Cerebellar cortex (tissue), 1 donor: ENCODE measurements at regions not wholly inside any gene's neighbourhood (a gene's known extent, or its start where the extent isn't known, plus 50 kb on each side); places are given as distances from the start of the nearest gene placed in this dataset.
A peak's percentile ranks its signal among the peaks of the same experiment; 100 is the strongest.
"Not testable (repeated sequence)": the region's sequence is repeated elsewhere in the genome, so short reads cannot be mapped to it uniquely, and the experiment has no call there.

ENCODE experiments used
- DNase-seq: peaks from one replicate; pipeline ENCODE4 v3.0.0-alpha.2; 2015; ENCODE audit warnings: low spot score

- DNase-seq = peak; percentile 30
Measured at GRCh38 chr2:49677227-49677626, 522.9 kb upstream of the FSHR start.

GRCh38 chr2:49664827-49665226 is 510.5 kb upstream of the FSHR start:
- no peak for DNase-seq

GRCh38 chr2:49661809-49662208 is 507.5 kb upstream of the FSHR start:
- DNase-seq = no peak

GRCh38 chr2:49656853-49657252 is 502.5 kb upstream of the FSHR start:
- no peak for DNase-seq

GRCh38 chr2:49643149-49643548 is 488.8 kb upstream of the FSHR start:
- no peak for DNase-seq

GRCh38 chr2:49640630-49641029 is 486.3 kb upstream of the FSHR start:
- DNase-seq = no peak

- no peak for DNase-seq
Measured at GRCh38 chr2:49621016-49621415, 466.7 kb upstream of the FSHR start.

- DNase-seq = peak; percentile 10
Measured at GRCh38 chr2:49619804-49620203, 465.5 kb upstream of the FSHR start.

- DNase-seq = no peak
Measured at GRCh38 chr2:49618491-49618890, 464.2 kb upstream of the FSHR start.

GRCh38 chr2:49616800-49617199 is 462.5 kb upstream of the FSHR start:
- DNase-seq = peak; percentile 65

GRCh38 chr2:49611796-49612195 is 457.5 kb upstream of the FSHR start:
- not testable (repeated sequence) for DNase-seq

GRCh38 chr2:49600524-49600923 is 446.2 kb upstream of the FSHR start:
- no peak for DNase-seq

GRCh38 chr2:49598231-49598630 is 443.9 kb upstream of the FSHR start:
- DNase-seq = no peak

- DNase-seq = no peak
Measured at GRCh38 chr2:49585921-49586320, 431.6 kb upstream of the FSHR start.

- no peak for DNase-seq
Measured at GRCh38 chr2:49582946-49583345, 428.6 kb upstream of the FSHR start.

- DNase-seq = no peak
Measured at GRCh38 chr2:49577041-49577440, 422.7 kb upstream of the FSHR start.

- no peak for DNase-seq
Measured at GRCh38 chr2:49569176-49569575, 414.9 kb upstream of the FSHR start.

- no peak for DNase-seq
Measured at GRCh38 chr2:49567811-49568600, 413.7 kb upstream of the FSHR start.

GRCh38 chr2:49567021-49567420 is 412.7 kb upstream of the FSHR start:
- DNase-seq = no peak

GRCh38 chr2:49553658-49554057 is 399.3 kb upstream of the FSHR start:
- DNase-seq = no peak

GRCh38 chr2:49532702-49533101 is 378.4 kb upstream of the FSHR start:
- DNase-seq = no peak

- DNase-seq = no peak
Measured at GRCh38 chr2:49515996-49516782, 361.9 kb upstream of the FSHR start.

- no peak for DNase-seq
Measured at GRCh38 chr2:49514201-49514600, 359.9 kb upstream of the FSHR start.
